ENCODE measurements at regions not wholly inside any gene's neighbourhood (a gene's known extent, or its start where the extent isn't known, plus 50 kb on each side); places are given as distances from the start of the nearest gene placed in this dataset.

DNA sequence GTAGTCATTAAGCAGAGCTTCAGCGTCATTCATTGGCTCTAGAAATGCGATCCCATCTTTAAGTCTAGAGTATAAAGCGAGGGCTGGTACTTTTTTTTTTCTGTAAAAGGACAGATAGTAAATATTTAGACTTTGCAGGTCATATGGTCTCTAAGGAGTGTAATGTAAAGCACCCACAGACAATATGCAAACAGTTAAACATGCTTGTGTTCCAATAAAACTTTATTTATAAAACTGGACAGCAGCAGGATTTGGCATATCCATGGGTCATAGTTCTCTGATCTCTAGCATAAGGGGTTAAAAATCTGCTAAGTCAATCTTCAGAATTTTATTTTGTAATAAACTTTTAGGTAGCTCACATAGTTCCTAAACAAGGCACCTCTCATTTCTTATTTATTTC lies 226.8 kb upstream of the TBC1D5 start:
- no peak for TF ChIP-seq PKNOX1 (IDR thresholded peaks at IDR 0.05)
- no peak for TF ChIP-seq ARNT (IDR thresholded peaks at IDR 0.05)
- TF ChIP-seq FOXM1 (IDR thresholded peaks at IDR 0.05; ENCODE audit: borderline replicate concordance), result no peak
- no peak for TF ChIP-seq TARDBP (IDR thresholded peaks at IDR 0.05)
- no peak for TF ChIP-seq HDGF (IDR thresholded peaks at IDR 0.05; ENCODE audit: borderline replicate concordance)
- TF ChIP-seq BHLHE40 (IDR thresholded peaks at IDR 0.05; ENCODE audit: borderline replicate concordance), result no peak
- TF ChIP-seq ZNF384 (IDR thresholded peaks at IDR 0.05), result no peak
- TF ChIP-seq FOXA1 (IDR thresholded peaks at IDR 0.05), result no peak
- no peak for TF ChIP-seq NFRKB (IDR thresholded peaks at IDR 0.05)
- no peak for TF ChIP-seq FOXK2 (IDR thresholded peaks at IDR 0.05)
- no peak for TF ChIP-seq CTBP1 (IDR thresholded peaks at IDR 0.05; ENCODE audit: borderline replicate concordance)
- TF ChIP-seq LEF1 (IDR thresholded peaks at IDR 0.05; ENCODE audit: borderline replicate concordance), result no peak
- TF ChIP-seq SP1 (IDR thresholded peaks at IDR 0.05), result no peak
- no peak for TF ChIP-seq SUZ12 (IDR thresholded peaks at IDR 0.05)

All from HEK293T (cell line).